ENCODE measurements at regions not wholly inside any gene's neighbourhood (a gene's known extent, or its start where the extent isn't known, plus 50 kb on each side); places are given as distances from the start of the nearest gene placed in this dataset.

GRCh38 chr20:60806824-60807223 lies 445.2 kb upstream of the CDH4 start:
- TF ChIP-seq POLR2A (IDR thresholded peaks at IDR 0.05; ENCODE audit: low read depth, low read length) (no peak), POLR2AphosphoS5 (IDR thresholded peaks at IDR 0.05; ENCODE audit: low read depth, low read length) (no peak), TAF1 (IDR thresholded peaks at IDR 0.05; ENCODE audit: low read depth, low read length) (no peak), SPI1 (IDR thresholded peaks at IDR 0.05; ENCODE audit: low read depth, low read length) (no peak), POU2F2 (IDR thresholded peaks at IDR 0.05; ENCODE audit: low read depth, low read length) (no peak), PAX5 (IDR thresholded peaks at IDR 0.05; ENCODE audit: insufficient read depth, low read length, severe bottlenecking) (no peak)

Measured in GM12891 (cell line).